HepG2 (cell line): ENCODE measurements at regions not wholly inside any gene's neighbourhood (a gene's known extent, or its start where the extent isn't known, plus 50 kb on each side); places are given as distances from the start of the nearest gene placed in this dataset.

Source experiments
- ARID5B ChIP-seq: IDR thresholded peaks from 2 replicates; pipeline ENCODE4 v1.4.0; 2020; ENCODE audit warnings: mild to moderate bottlenecking, missing genetic modification reagents
- ATF7 ChIP-seq, 2 experiments: fragments of 450-650 bp in 1 of 2; sonication (generic) in 1 of 2; formaldehyde crosslinking in 1 of 2; IDR thresholded peaks; 2 replicates each; pipeline versions ENCODE4 v1.4.0 to v1.6.1; 2016 to 2020; ENCODE audit warnings: antibody characterized with exemption in 1 of 2, mild to moderate bottlenecking in 1 of 2, missing genetic modification reagents in 1 of 2
- CTCF ChIP-seq: sonication (generic); formaldehyde crosslinking; IDR thresholded peaks from 2 replicates; pipeline ENCODE4 v1.5.0; 2020; ENCODE audit warnings: mild to moderate bottlenecking, missing genetic modification reagents, moderate library complexity
- HDAC2 ChIP-seq: sonication (generic); formaldehyde crosslinking; IDR thresholded peaks from 2 replicates; pipeline ENCODE4 v1.4.0; 2020; ENCODE audit warnings: missing genetic modification reagents
- MXI1 ChIP-seq: IDR thresholded peaks from 3 replicates; pipeline ENCODE4 v1.6.1; 2012; ENCODE audit warnings: low read depth, low read length, inconsistent platforms, borderline replicate concordance
- RARG ChIP-seq: sonication (generic); formaldehyde crosslinking; IDR thresholded peaks from 2 replicates; pipeline ENCODE4 v1.4.0; 2020; ENCODE audit warnings: low read depth, mild to moderate bottlenecking, missing genetic modification reagents
- SMC3 ChIP-seq: IDR thresholded peaks from 2 replicates; pipeline ENCODE4 v1.6.1; 2011; ENCODE audit warnings: low read length, improper control_type of control experiment
- ZBTB3 ChIP-seq: sonication (generic); formaldehyde crosslinking; IDR thresholded peaks from 2 replicates; pipeline ENCODE4 v1.4.0; 2020; ENCODE audit warnings: low read depth, mild to moderate bottlenecking, moderate library complexity, missing genetic modification reagents, borderline replicate concordance

- TF ChIP-seq ARID5B (CRISPR knock-in tag) (no peak), ATF7 (IDR thresholded peaks at IDR 0.05) (no peak), ATF7 (CRISPR knock-in tag; IDR thresholded peaks at IDR 0.05) (no peak), ZBTB3 (CRISPR knock-in tag) (no peak), RARG (CRISPR knock-in tag) (no peak), SMC3 (no peak), HDAC2 (CRISPR knock-in tag) (no peak), MXI1 (no peak), CTCF (CRISPR knock-in tag) (no peak)
These were observed 828.3 kb upstream of the MIR17HG start for GRCh38 chr13:90519157-90519556.
